ENCODE measurements at regions not wholly inside any gene's neighbourhood (a gene's known extent, or its start where the extent isn't known, plus 50 kb on each side); places are given as distances from the start of the nearest gene placed in this dataset.

- H3K27me3 ChIP-seq, result no peaks in the 10 kb centered on the region
- no peak for DNase-seq
- H3K27ac ChIP-seq, result no peak overlapping the region
- no peak for TF ChIP-seq POLR2AphosphoS5 (IDR thresholded peaks at IDR 0.05)
- no peak for TF ChIP-seq CTCF (IDR thresholded peaks at IDR 0.05)
- no peak for TF ChIP-seq POLR2A (IDR thresholded peaks at IDR 0.05)
- TF ChIP-seq EP300 (IDR thresholded peaks at IDR 0.05; ENCODE audit: low read depth), result no peak
- H3K4me3 ChIP-seq, result no peak overlapping the region
- in situ Hi-C loops (cut with MboI; ENCODE audit: low pct_ligation_motif_present in 1 of 4, low pct_unique_long_range_greater_than_20kb in 1 of 4, low sequenced_read_pairs in 3 of 4), result no loop called here
- H3K4me1 ChIP-seq, result no peaks in the 10 kb centered on the region
- H3K9me3 ChIP-seq, result no peaks in the 10 kb centered on the region
- 74 to 79% methylated on average over 6 to 7 of the region's 7 CpGs for WGBS, 2 donors (ENCODE audit: low coverage in 1 of 2)
- no peaks in the 10 kb centered on the region for H3K36me3 ChIP-seq
- intact Hi-C loops (cut with DNase I; ENCODE audit: low total_unique reads), result no loop called here
Measured at GRCh38 chr10:47121336-47121735, 178.7 kb upstream of the GDF10 start.

- intact Hi-C loops (cut with DNase I; ENCODE audit: low total_unique reads) (no loop called here), in situ Hi-C loops (cut with MboI; ENCODE audit: low pct_ligation_motif_present in 1 of 4, low pct_unique_long_range_greater_than_20kb in 1 of 4, low sequenced_read_pairs in 3 of 4) (no loop called here)
- 82 to 97% methylated on average over 3 to 6 of the region's 6 CpGs for WGBS, 2 donors (ENCODE audit: low coverage in 1 of 2)
- no peak for TF ChIP-seq POLR2A (IDR thresholded peaks at IDR 0.05)
- no peak for TF ChIP-seq EP300 (IDR thresholded peaks at IDR 0.05; ENCODE audit: low read depth)
- no peak for TF ChIP-seq CTCF (IDR thresholded peaks at IDR 0.05)
- TF ChIP-seq POLR2AphosphoS5 (IDR thresholded peaks at IDR 0.05), result no peak
- Histone ChIP-seq H3K9me3 (no peaks in the 10 kb centered on the region), H3K36me3 (no peaks in the 10 kb centered on the region), H3K27me3 (no peaks in the 10 kb centered on the region), H3K4me3 (no peak overlapping the region), H3K4me1 (no peaks in the 10 kb centered on the region), H3K27ac (no peak overlapping the region)
- DNase-seq, result no peak
Measured at GRCh38 chr10:47123716-47124288, 176.2 kb upstream of the GDF10 start.

- Histone ChIP-seq H3K27ac (no peak overlapping the region), H3K4me3 (no peak overlapping the region), H3K4me1 (no peaks in the 10 kb centered on the region), H3K27me3 (no peaks in the 10 kb centered on the region), H3K9me3 (no peaks in the 10 kb centered on the region), H3K36me3 (no peaks in the 10 kb centered on the region)
- TF ChIP-seq POLR2A (IDR thresholded peaks at IDR 0.05) (no peak), POLR2AphosphoS5 (IDR thresholded peaks at IDR 0.05) (no peak), EP300 (IDR thresholded peaks at IDR 0.05; ENCODE audit: low read depth) (no peak)
- 47 to 50% methylated on average over 4 to 5 of the region's 5 CpGs for WGBS, 2 donors (ENCODE audit: low coverage in 1 of 2)
- DNase-seq, result no peak
- in situ Hi-C loops (cut with MboI; ENCODE audit: low pct_ligation_motif_present in 1 of 4, low pct_unique_long_range_greater_than_20kb in 1 of 4, low sequenced_read_pairs in 3 of 4) (no loop called here), intact Hi-C loops (cut with DNase I; ENCODE audit: low total_unique reads) (no loop called here)
Measured at GRCh38 chr10:47127188-47127785, 172.7 kb upstream of the GDF10 start.

- no peak overlapping the region for H3K4me3 ChIP-seq
- TF ChIP-seq POLR2A (IDR thresholded peaks at IDR 0.05) (no peak), CTCF (IDR thresholded peaks at IDR 0.05) (no peak), POLR2AphosphoS5 (IDR thresholded peaks at IDR 0.05) (no peak), EP300 (IDR thresholded peaks at IDR 0.05; ENCODE audit: low read depth) (no peak)
- in situ Hi-C loops (cut with MboI; ENCODE audit: low pct_ligation_motif_present in 1 of 4, low pct_unique_long_range_greater_than_20kb in 1 of 4, low sequenced_read_pairs in 3 of 4), result no loop called here
- H3K4me1 ChIP-seq, result no peaks in the 10 kb centered on the region
- H3K9me3 ChIP-seq, result no peaks in the 10 kb centered on the region
- H3K36me3 ChIP-seq, result no peaks in the 10 kb centered on the region
- intact Hi-C loops (cut with DNase I; ENCODE audit: low total_unique reads), result no loop called here
- no peak for DNase-seq
- no peaks in the 10 kb centered on the region for H3K27me3 ChIP-seq
- H3K27ac ChIP-seq, result no peak overlapping the region
Measured at GRCh38 chr10:47130491-47130890, 169.5 kb upstream of the GDF10 start.
